Left cardiac atrium (tissue), 4 donors: ENCODE measurements at regions not wholly inside any gene's neighbourhood (a gene's known extent, or its start where the extent isn't known, plus 50 kb on each side); places are given as distances from the start of the nearest gene placed in this dataset.
A peak's percentile ranks its signal among the peaks of the same experiment; 100 is the strongest.

Source experiments
- ATAC-seq, 2 donors: fragments of 200-7000 bp; cut with Tn5 transposase; one replicate each; pipeline ENCODE4 v1.9.1; 2020; ENCODE audit warnings: mild to moderate bottlenecking in 2 of 2, moderate library complexity in 2 of 2
- DNase-seq: peaks from one replicate; pipeline ENCODE4 v3.0.0-alpha.2; 2020
- intact Hi-C, 2 donors: fragments of 100-400 bp; cut with DNase I; formaldehyde crosslinking; loops; one replicate each; pipeline versions ENCODE4 v1.14.1 to v1.15.1; 2022 to 2023
- donor health status: DM: no; HTN: yes; CAD: no.
- donor health status: DM: no; HTN: yes; CAD: no; lungs with severe emphysema.
- donor health status: DM: yes; HTN: yes; CAD: no.
- donor health status: Dilated cardiomyopathy.

- DNase-seq (no peak), ATAC-seq (no peak)
- intact Hi-C loops: no loop called here
Measured at GRCh38 chr2:5102823-5103222, 589.4 kb upstream of the SOX11 start.

- no peak for ATAC-seq
- intact Hi-C loops: no loop called here
- no peak for DNase-seq
Measured at GRCh38 chr2:5111581-5111980, 580.6 kb upstream of the SOX11 start.

- DNase-seq: no peak
- no peak for ATAC-seq
- intact Hi-C loops: no loop called here
Measured at GRCh38 chr2:5119046-5119445, 573.1 kb upstream of the SOX11 start.

- DNase-seq: no peak
- intact Hi-C loops: no loop called here
Measured at GRCh38 chr2:5121121-5121520, 571.1 kb upstream of the SOX11 start.

GRCh38 chr2:5121642-5122041 is 570.5 kb upstream of the SOX11 start:
- ATAC-seq (no peak), DNase-seq (no peak)
- intact Hi-C loops: no loop called here

More at GRCh38 chr2:5121121-5121520, 571.1 kb upstream of the SOX11 start:
- ATAC-seq: no peak

- intact Hi-C loops: no loop called here
- DNase-seq: no peak
- no peak for ATAC-seq
Measured at GRCh38 chr2:5123582-5124196, 568.5 kb upstream of the SOX11 start.

- ATAC-seq: no peak
- intact Hi-C loops: no loop called here
- DNase-seq: no peak
Measured at GRCh38 chr2:5125017-5125730, 567.0 kb upstream of the SOX11 start.

GRCh38 chr2:5132281-5132680 is 559.9 kb upstream of the SOX11 start:
- DNase-seq (no peak), ATAC-seq (no peak)
- intact Hi-C loops: no loop called here

GRCh38 chr2:5140347-5140746 is 551.8 kb upstream of the SOX11 start:
- DNase-seq: no peak
- no peak for ATAC-seq
- intact Hi-C loops: no loop called here

- peak in 1 of 2 donors; percentile 59 for ATAC-seq
Measured at GRCh38 chr2:5144159-5144558, 548.0 kb upstream of the SOX11 start.

GRCh38 chr2:5145053-5145452 is 547.1 kb upstream of the SOX11 start:
- DNase-seq: no peak
- no peak for ATAC-seq
- intact Hi-C loops: no loop called here

More at GRCh38 chr2:5144159-5144558, 548.0 kb upstream of the SOX11 start:
- DNase-seq: no peak
- intact Hi-C loops: no loop called here

GRCh38 chr2:5145801-5146200 is 546.4 kb upstream of the SOX11 start:
- no peak for DNase-seq
- ATAC-seq: no peak
- intact Hi-C loops: no loop called here

GRCh38 chr2:5148392-5149085 is 543.6 kb upstream of the SOX11 start:
- no peak for DNase-seq
- intact Hi-C loops: no loop called here
- no peak for ATAC-seq

- no peak for ATAC-seq
Measured at GRCh38 chr2:5150871-5151270, 541.3 kb upstream of the SOX11 start.

GRCh38 chr2:5164776-5165525 is 527.2 kb upstream of the SOX11 start:
- no peak for DNase-seq
- ATAC-seq: no peak
- intact Hi-C loops: no loop called here

More at GRCh38 chr2:5150871-5151270, 541.3 kb upstream of the SOX11 start:
- DNase-seq: no peak
- intact Hi-C loops: no loop called here

- DNase-seq (no peak), ATAC-seq (no peak)
- intact Hi-C loops: no loop called here
Measured at GRCh38 chr2:5172923-5173322, 519.3 kb upstream of the SOX11 start.

GRCh38 chr2:5173876-5174535 is 518.2 kb upstream of the SOX11 start:
- DNase-seq: no peak
- no peak for ATAC-seq
- intact Hi-C loops: no loop called here

GRCh38 chr2:5175231-5175630 is 517.0 kb upstream of the SOX11 start:
- no peak for ATAC-seq

GRCh38 chr2:5176764-5177163 is 515.4 kb upstream of the SOX11 start:
- intact Hi-C loops: no loop called here

More at GRCh38 chr2:5175231-5175630, 517.0 kb upstream of the SOX11 start:
- DNase-seq: no peak
- intact Hi-C loops: no loop called here

More at GRCh38 chr2:5176764-5177163, 515.4 kb upstream of the SOX11 start:
- no peak for ATAC-seq
- DNase-seq: no peak
